ENCODE measurements at regions not wholly inside any gene's neighbourhood (a gene's known extent, or its start where the extent isn't known, plus 50 kb on each side); places are given as distances from the start of the nearest gene placed in this dataset.

GRCh38 chr9:28832168-28832770, 1259.0 kb upstream of the C9orf72 start:
- H3K27ac Mint-ChIP-seq: no peak overlapping the region
- no peaks in the 10 kb centered on the region for H3K4me1 Mint-ChIP-seq (ENCODE audit: low read depth in 2 of 2)
- no peaks in the 10 kb centered on the region for H3K27me3 Mint-ChIP-seq
- peaks cover 5% of the 10 kb centered on the region for H3K9me3 Mint-ChIP-seq
- DNase-seq (ENCODE audit: low spot score) (no peak), ATAC-seq (no peak)
- no peak overlapping the region for H3K4me3 Mint-ChIP-seq
- no peaks in the 10 kb centered on the region for H3K36me3 Mint-ChIP-seq

DNA sequence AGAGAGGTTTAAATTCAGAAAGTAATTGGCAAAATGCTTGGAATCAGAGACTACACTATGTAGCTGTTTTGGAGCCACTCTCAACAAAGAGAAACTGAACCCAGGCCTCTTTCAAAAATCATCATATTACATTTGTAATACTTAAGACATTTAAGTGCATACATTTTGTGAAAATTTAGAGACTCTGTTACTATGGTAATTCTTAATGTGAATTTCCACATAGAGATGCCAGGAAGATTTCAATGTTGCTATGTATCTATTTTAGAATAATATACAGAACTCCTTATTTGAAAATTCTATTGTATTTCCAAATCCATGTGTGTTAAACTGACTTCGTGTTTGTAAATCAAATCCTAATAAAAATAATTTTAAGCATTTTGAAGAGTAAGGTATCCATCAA, 1260.9 kb upstream of the C9orf72 start:
- H3K4me3 Mint-ChIP-seq: no peak overlapping the region
- DNase-seq (ENCODE audit: low spot score) (no peak), ATAC-seq (no peak)
- no peaks in the 10 kb centered on the region for H3K36me3 Mint-ChIP-seq
- no peaks in the 10 kb centered on the region for H3K4me1 Mint-ChIP-seq (ENCODE audit: low read depth in 2 of 2)
- H3K27me3 Mint-ChIP-seq: no peaks in the 10 kb centered on the region
- peaks cover 5% of the 10 kb centered on the region for H3K9me3 Mint-ChIP-seq
- H3K27ac Mint-ChIP-seq: no peak overlapping the region

- H3K27me3 Mint-ChIP-seq: no peaks in the 10 kb centered on the region
- H3K4me3 Mint-ChIP-seq: no peak overlapping the region
- no peaks in the 10 kb centered on the region for H3K4me1 Mint-ChIP-seq (ENCODE audit: low read depth in 2 of 2)
- no peak for ATAC-seq
- no peak for DNase-seq (ENCODE audit: low spot score)
- H3K27ac Mint-ChIP-seq: no peak overlapping the region
- H3K9me3 Mint-ChIP-seq: peaks cover 4% of the 10 kb centered on the region
- no peaks in the 10 kb centered on the region for H3K36me3 Mint-ChIP-seq
These were observed 1266.6 kb upstream of the C9orf72 start for GRCh38 chr9:28839778-28840430.

GRCh38 chr9:28841775-28842174, 1268.5 kb upstream of the C9orf72 start:
- Mint-ChIP-seq H3K27ac (no peak overlapping the region), H3K4me3 (no peak overlapping the region), H3K36me3 (no peaks in the 10 kb centered on the region), H3K27me3 (no peaks in the 10 kb centered on the region), H3K9me3 (peaks cover 4% of the 10 kb centered on the region), H3K4me1 (ENCODE audit: low read depth in 2 of 2) (no peaks in the 10 kb centered on the region)
- no peak for ATAC-seq
- DNase-seq (ENCODE audit: low spot score): no peak

- Mint-ChIP-seq H3K27ac (no peak overlapping the region), H3K36me3 (no peaks in the 10 kb centered on the region), H3K9me3 (peaks cover 3% of the 10 kb centered on the region), H3K27me3 (no peaks in the 10 kb centered on the region), H3K4me1 (ENCODE audit: low read depth in 2 of 2) (no peaks in the 10 kb centered on the region), H3K4me3 (no peak overlapping the region)
- DNase-seq (ENCODE audit: low spot score) (no peak), ATAC-seq (no peak)
These were observed 1274.0 kb upstream of the C9orf72 start for GRCh38 chr9:28847331-28847730.

DNA sequence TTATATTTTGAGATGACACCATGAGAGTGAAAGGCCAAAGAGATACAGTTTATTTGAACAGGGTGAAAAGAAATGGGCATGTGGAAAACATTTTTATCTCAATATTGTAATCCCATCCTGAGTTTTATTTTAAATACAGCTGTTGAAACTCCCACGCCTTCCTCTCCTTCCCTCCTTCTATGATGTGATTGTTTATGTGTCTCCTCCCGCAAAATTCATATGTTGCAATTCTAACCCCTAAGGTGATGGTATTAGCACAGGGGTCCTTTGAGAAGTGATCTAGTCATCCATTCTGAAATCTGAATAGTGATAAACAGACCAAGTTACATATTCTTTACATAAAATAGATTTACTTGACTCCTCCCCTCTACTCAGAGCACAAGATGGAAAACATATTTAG, 1275.4 kb upstream of the C9orf72 start:
- ATAC-seq: no peak
- H3K27me3 Mint-ChIP-seq: no peaks in the 10 kb centered on the region
- peaks cover 3% of the 10 kb centered on the region for H3K9me3 Mint-ChIP-seq
- no peak overlapping the region for H3K27ac Mint-ChIP-seq
- no peak overlapping the region for H3K4me3 Mint-ChIP-seq
- H3K4me1 Mint-ChIP-seq (ENCODE audit: low read depth in 2 of 2): no peaks in the 10 kb centered on the region
- no peak for DNase-seq (ENCODE audit: low spot score)
- H3K36me3 Mint-ChIP-seq: no peaks in the 10 kb centered on the region

- no peak for DNase-seq (ENCODE audit: low spot score)
- no peak for ATAC-seq
- Mint-ChIP-seq H3K4me1 (ENCODE audit: low read depth in 2 of 2) (no peaks in the 10 kb centered on the region), H3K27me3 (no peaks in the 10 kb centered on the region), H3K4me3 (no peak overlapping the region), H3K9me3 (peaks cover 5% of the 10 kb centered on the region), H3K27ac (no peak overlapping the region), H3K36me3 (no peaks in the 10 kb centered on the region)
These were observed 1280.2 kb upstream of the C9orf72 start for GRCh38 chr9:28853477-28853876.

GRCh38 chr9:28866951-28867350, 1293.7 kb upstream of the C9orf72 start:
- Mint-ChIP-seq H3K9me3 (no peaks in the 10 kb centered on the region), H3K27ac (peak overlapping the region in 1 of 2 donors; percentile 31), H3K27me3 (no peaks in the 10 kb centered on the region), H3K36me3 (no peaks in the 10 kb centered on the region), H3K4me3 (no peak overlapping the region), H3K4me1 (ENCODE audit: low read depth in 2 of 2) (peaks cover 7 to 9% of the 10 kb centered on the region in 2 donors)
- no peak for DNase-seq (ENCODE audit: low spot score)
- ATAC-seq: no peak

DNA sequence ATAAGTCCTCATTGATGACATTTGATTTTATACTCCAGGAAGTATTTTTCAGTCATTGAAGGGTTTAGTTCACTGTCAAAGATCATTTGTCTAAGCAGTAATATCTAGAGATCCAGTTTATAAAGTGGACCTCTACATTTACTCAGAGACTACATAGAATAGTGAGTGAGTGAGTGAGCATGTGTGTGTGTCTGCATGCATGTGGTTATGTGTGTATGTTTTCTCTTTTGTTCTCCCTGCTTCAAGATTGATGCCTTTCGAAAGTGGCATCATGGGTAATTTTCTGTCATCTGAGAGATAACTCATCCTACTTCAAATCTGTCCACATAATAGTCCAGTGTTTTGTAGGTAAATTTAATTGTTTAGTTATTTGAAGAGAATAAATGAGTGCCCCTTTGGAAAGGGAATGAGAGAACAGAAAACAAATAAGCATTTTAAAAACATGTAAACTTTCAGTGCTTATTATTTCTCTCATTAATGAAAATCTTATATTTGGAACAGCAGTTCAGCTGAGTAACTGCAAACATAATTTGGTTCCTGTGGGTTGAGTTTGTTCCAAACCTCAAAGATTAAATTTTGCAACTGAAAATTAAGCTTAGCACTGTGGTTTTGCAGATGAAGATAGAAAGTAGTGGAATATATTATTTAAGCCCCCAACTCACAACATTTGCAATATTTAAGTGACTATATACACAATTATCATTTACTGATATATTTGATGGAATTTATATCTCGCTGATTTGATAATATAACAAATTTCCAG, 1295.1 kb upstream of the C9orf72 start:
- Mint-ChIP-seq H3K27me3 (no peaks in the 10 kb centered on the region), H3K4me1 (ENCODE audit: low read depth in 2 of 2) (peaks cover 7 to 9% of the 10 kb centered on the region in 2 donors), H3K9me3 (no peaks in the 10 kb centered on the region), H3K36me3 (no peaks in the 10 kb centered on the region), H3K4me3 (no peak overlapping the region), H3K27ac (no peak overlapping the region)
- ATAC-seq (no peak), DNase-seq (ENCODE audit: low spot score) (no peak)

DNA sequence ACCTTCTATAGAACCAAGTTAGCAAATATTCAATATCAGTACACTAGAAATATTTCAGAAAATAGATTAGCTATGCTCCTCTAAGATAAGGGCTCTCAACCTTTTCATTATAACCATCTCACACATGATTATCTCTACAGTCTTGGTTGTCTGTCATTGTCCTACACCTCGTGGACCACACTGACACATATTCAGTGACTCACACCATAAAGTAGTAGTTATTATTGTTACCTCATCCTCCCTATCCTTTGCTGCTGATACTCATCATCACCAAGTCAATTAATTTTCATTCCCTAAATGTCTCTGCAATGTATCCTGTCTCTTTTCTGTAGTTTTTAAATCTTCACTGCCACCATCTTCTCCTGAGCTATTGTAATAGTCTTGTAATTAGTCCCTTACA, 1309.2 kb upstream of the C9orf72 start:
- Mint-ChIP-seq H3K36me3 (no peaks in the 10 kb centered on the region), H3K27me3 (no peaks in the 10 kb centered on the region), H3K4me3 (no peak overlapping the region), H3K27ac (no peak overlapping the region), H3K4me1 (ENCODE audit: low read depth in 2 of 2) (peaks cover 0 to 7% of the 10 kb centered on the region in 2 donors), H3K9me3 (peaks cover 10% of the 10 kb centered on the region)
- ATAC-seq (no peak), DNase-seq (ENCODE audit: low spot score) (no peak)

DNA sequence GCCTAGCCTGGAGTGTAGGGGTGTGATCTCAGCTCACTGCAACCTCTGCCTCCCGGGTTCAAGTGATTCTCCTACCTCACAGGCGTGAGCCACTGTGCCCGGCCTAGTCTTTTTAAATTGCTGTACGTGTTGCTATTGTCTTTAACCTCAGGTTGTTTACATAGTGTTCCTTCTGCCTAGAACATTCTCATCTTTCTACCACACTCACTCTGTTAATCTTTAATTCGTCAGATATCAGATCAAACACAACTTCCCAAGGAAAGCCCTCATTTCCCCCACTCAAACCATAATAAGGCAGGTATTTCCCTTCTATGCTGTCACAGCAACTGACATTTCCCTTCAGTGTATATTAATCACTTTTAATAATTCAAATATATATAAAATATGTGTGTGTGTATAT, 1310.0 kb upstream of the C9orf72 start:
- Mint-ChIP-seq H3K27me3 (no peaks in the 10 kb centered on the region), H3K9me3 (peaks cover 10% of the 10 kb centered on the region)

GRCh38 chr9:28887188-28887884, 1314.1 kb upstream of the C9orf72 start:
- Mint-ChIP-seq H3K4me1 (ENCODE audit: low read depth in 2 of 2) (peaks cover 0 to 7% of the 10 kb centered on the region in 2 donors), H3K4me3 (no peak overlapping the region), H3K36me3 (no peaks in the 10 kb centered on the region), H3K27ac (no peak overlapping the region), H3K9me3 (peaks cover 7% of the 10 kb centered on the region), H3K27me3 (no peaks in the 10 kb centered on the region)
- DNase-seq (ENCODE audit: low spot score) (no peak), ATAC-seq (no peak)

More for the DNA sequence above, 1310.0 kb upstream of the C9orf72 start:
- Mint-ChIP-seq H3K4me3 (no peak overlapping the region), H3K36me3 (no peaks in the 10 kb centered on the region), H3K27ac (no peak overlapping the region), H3K4me1 (ENCODE audit: low read depth in 2 of 2) (peaks cover 0 to 7% of the 10 kb centered on the region in 2 donors)
- ATAC-seq (no peak), DNase-seq (ENCODE audit: low spot score) (no peak)

DNA sequence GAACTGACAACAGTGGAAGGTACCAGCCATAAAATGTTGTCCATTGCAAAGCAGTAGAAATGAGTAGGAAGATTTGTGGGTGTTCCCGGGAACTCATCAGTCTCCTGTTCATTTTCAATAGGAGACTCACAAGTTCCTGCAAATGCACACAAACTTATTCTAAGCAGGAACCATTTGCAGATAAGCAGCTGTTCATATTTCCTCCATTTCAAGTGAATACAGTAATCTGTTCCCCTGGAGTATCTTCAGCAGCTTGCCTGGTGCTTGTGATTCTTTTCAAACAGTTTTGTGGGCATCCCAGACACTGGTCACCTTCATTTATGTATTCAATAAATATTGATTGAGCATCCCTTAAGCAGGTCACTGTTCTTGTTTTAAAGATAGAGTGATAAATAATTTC, 1315.5 kb upstream of the C9orf72 start:
- no peaks in the 10 kb centered on the region for H3K27me3 Mint-ChIP-seq
- H3K4me1 Mint-ChIP-seq (ENCODE audit: low read depth in 2 of 2): no peaks in the 10 kb centered on the region
- H3K9me3 Mint-ChIP-seq: no peaks in the 10 kb centered on the region
- no peak overlapping the region for H3K27ac Mint-ChIP-seq
- DNase-seq (ENCODE audit: low spot score): no peak
- ATAC-seq: no peak
- H3K4me3 Mint-ChIP-seq: no peak overlapping the region
- H3K36me3 Mint-ChIP-seq: no peaks in the 10 kb centered on the region

DNA sequence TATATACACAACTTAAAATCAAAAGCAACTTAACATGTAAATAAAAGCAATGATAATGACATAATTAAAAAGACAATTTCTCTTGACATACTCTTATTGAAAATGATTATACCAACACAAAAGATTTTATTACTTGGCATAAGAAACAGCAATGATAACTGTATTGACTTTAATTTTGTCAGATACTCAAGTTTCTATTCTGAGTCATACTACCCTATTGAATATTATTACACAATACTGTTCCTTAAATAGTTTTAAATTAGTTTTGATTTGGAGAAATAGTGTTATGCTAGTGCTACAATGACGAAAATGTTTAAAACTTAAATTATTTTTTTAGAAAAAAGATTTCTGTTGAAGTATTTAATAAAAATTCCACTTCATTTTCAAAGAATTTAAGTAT, 1319.3 kb upstream of the C9orf72 start:
- H3K9me3 Mint-ChIP-seq: no peaks in the 10 kb centered on the region
- H3K36me3 Mint-ChIP-seq: no peaks in the 10 kb centered on the region
- no peak for ATAC-seq
- no peak overlapping the region for H3K27ac Mint-ChIP-seq
- H3K4me1 Mint-ChIP-seq (ENCODE audit: low read depth in 2 of 2): no peaks in the 10 kb centered on the region
- H3K27me3 Mint-ChIP-seq: no peaks in the 10 kb centered on the region
- DNase-seq (ENCODE audit: low spot score): no peak
- H3K4me3 Mint-ChIP-seq: no peak overlapping the region

Data from natural killer cell treated with Interleukin-12 subunit alpha and Interleukin-12 subunit beta and Interleukin-15 and Interleukin-18, amount 100 ng/mL, for 72 hours (primary cell).